Neural progenitor cell (in vitro differentiated cells): ENCODE measurements at regions not wholly inside any gene's neighbourhood (a gene's known extent, or its start where the extent isn't known, plus 50 kb on each side); places are given as distances from the start of the nearest gene placed in this dataset.

ENCODE experiments used
- DNase-seq: peaks from one replicate; pipeline ENCODE4 v3.0.0-alpha.2; 2016; ENCODE audit warnings: low spot score
- H2AFZ ChIP-seq: fragments of 200-600 bp; sonication (generic); replicated peaks from 2 replicates; pipeline ENCODE4 v1.6.1; 2016; ENCODE audit warnings: antibody characterized with exemption
- H3F3A ChIP-seq: fragments of 200-600 bp; sonication (generic); 2 replicates; pipeline ENCODE4 v1.6.1; 2016; ENCODE audit warnings: antibody characterized with exemption, low read depth
- H3K27ac ChIP-seq: fragments of 200-600 bp; sonication (generic); 2 replicates; pipeline ENCODE4 v1.5.1; 2016; ENCODE audit warnings: mild to moderate bottlenecking
- H3K27me3 ChIP-seq: fragments of 200-600 bp; sonication (generic); 2 replicates; pipeline ENCODE4 v1.6.1; 2016; ENCODE audit warnings: mild to moderate bottlenecking, moderate library complexity
- H3K36me3 ChIP-seq: fragments of 200-600 bp; sonication (generic); 2 replicates; pipeline ENCODE4 v1.5.1; 2016
- H3K4me1 ChIP-seq: fragments of 200-600 bp; sonication (generic); 2 replicates; pipeline ENCODE4 v1.6.1; 2016; ENCODE audit warnings: mixed run types
- H3K4me2 ChIP-seq: fragments of 200-600 bp; sonication (generic); 2 replicates; pipeline ENCODE4 v1.6.1; 2016
- H3K4me3 ChIP-seq: fragments of 200-600 bp; sonication (generic); 2 replicates; pipeline ENCODE4 v1.5.1; 2016
- H3K79me2 ChIP-seq: fragments of 200-600 bp; sonication (generic); 2 replicates; pipeline ENCODE4 v1.6.1; 2016; ENCODE audit warnings: low read depth
- H3K9ac ChIP-seq: fragments of 200-600 bp; sonication (generic); 2 replicates; pipeline ENCODE4 v1.6.1; 2016
- H3K9me3 ChIP-seq: fragments of 200-600 bp; sonication (generic); 2 replicates; pipeline ENCODE4 v1.5.1; 2016; ENCODE audit warnings: low read depth
- H4K20me1 ChIP-seq: fragments of 200-600 bp; sonication (generic); 2 replicates; pipeline ENCODE4 v1.6.1; 2016; ENCODE audit warnings: low read depth
- H3K27ac Mint-ChIP-seq: 3 replicates; pipeline ENCODE4 v1.8.0; 2021; ENCODE audit warnings: mixed read lengths
- H3K27me3 Mint-ChIP-seq: 2 replicates; pipeline ENCODE4 v1.8.0; 2022; ENCODE audit warnings: low read depth, mild to moderate bottlenecking, inconsistent platforms, moderate library complexity, mixed read lengths; ENCODE audit not compliant: insufficient read depth
- H3K36me3 Mint-ChIP-seq: 3 replicates; pipeline ENCODE4 v1.8.0; 2021; ENCODE audit warnings: mixed read lengths
- H3K4me1 Mint-ChIP-seq: 3 replicates; pipeline ENCODE4 v1.8.0; 2021; ENCODE audit warnings: mixed read lengths
- H3K4me3 Mint-ChIP-seq: 3 replicates; pipeline ENCODE4 v1.8.0; 2021; ENCODE audit warnings: mild to moderate bottlenecking, moderate library complexity, mixed read lengths
- H3K9me3 Mint-ChIP-seq: 3 replicates; pipeline ENCODE4 v1.8.0; 2020; ENCODE audit warnings: mixed read lengths
- EZH2 ChIP-seq: fragments of 200-600 bp; sonication (generic); IDR thresholded peaks from 2 replicates; pipeline ENCODE4 v1.6.1; 2017; ENCODE audit warnings: antibody characterized with exemption, mild to moderate bottlenecking, moderate library complexity
- EZH2phosphoT487 ChIP-seq: fragments of 200-600 bp; sonication (generic); IDR thresholded peaks from 2 replicates; pipeline ENCODE4 v1.6.1; 2017; ENCODE audit warnings: antibody characterized with exemption
- TF ChIP-seq, protein P1 (sequence below): fragments of 200-600 bp; sonication (generic); IDR thresholded peaks from 2 replicates; pipeline ENCODE4 v1.5.1; 2017; ENCODE audit warnings: antibody characterized with exemption, mild to moderate bottlenecking

DNA sequence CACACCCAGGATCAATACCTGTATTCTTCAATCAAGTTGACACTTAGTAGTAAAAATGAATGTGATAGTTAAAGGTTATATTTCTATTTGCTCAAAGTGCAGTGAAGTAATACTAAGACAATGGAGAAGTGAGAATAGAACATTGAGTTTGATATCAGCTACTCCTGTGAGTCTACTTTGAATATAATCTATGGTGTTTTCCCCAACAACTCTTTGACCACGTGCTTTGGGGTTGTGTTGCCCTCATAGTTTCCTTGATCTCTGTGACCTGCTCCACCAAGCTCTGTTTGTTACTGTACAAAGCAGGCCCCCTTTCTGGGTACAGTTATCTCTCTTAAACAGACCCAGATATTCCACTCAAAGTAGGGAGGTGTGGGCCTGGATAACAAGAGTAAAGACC, 222.9 kb downstream of the GALR1 start:
- Histone ChIP-seq H3K4me2 (no peak overlapping the region), H3K4me1 (peaks cover 13% of the 10 kb centered on the region), H3K79me2 (no peaks in the 10 kb centered on the region), H3K4me3 (no peak overlapping the region), H3F3A (no peaks in the 10 kb centered on the region), H4K20me1 (peaks cover 6% of the 10 kb centered on the region), H3K9me3 (no peaks in the 10 kb centered on the region), H3K27me3 (no peaks in the 10 kb centered on the region), H3K27ac (no peak overlapping the region), H3K36me3 (no peaks in the 10 kb centered on the region), H3K9ac (no peak overlapping the region), H2AFZ (no peak overlapping the region)
- Mint-ChIP-seq H3K9me3 (no peaks in the 10 kb centered on the region), H3K36me3 (no peaks in the 10 kb centered on the region), H3K27ac (no peak overlapping the region), H3K4me1 (peaks cover 4% of the 10 kb centered on the region), H3K4me3 (no peak overlapping the region), H3K27me3 (no peaks in the 10 kb centered on the region)
- TF ChIP-seq EZH2 (no peak), EZH2phosphoT487 (no peak)
- TF ChIP-seq, protein P1, sequence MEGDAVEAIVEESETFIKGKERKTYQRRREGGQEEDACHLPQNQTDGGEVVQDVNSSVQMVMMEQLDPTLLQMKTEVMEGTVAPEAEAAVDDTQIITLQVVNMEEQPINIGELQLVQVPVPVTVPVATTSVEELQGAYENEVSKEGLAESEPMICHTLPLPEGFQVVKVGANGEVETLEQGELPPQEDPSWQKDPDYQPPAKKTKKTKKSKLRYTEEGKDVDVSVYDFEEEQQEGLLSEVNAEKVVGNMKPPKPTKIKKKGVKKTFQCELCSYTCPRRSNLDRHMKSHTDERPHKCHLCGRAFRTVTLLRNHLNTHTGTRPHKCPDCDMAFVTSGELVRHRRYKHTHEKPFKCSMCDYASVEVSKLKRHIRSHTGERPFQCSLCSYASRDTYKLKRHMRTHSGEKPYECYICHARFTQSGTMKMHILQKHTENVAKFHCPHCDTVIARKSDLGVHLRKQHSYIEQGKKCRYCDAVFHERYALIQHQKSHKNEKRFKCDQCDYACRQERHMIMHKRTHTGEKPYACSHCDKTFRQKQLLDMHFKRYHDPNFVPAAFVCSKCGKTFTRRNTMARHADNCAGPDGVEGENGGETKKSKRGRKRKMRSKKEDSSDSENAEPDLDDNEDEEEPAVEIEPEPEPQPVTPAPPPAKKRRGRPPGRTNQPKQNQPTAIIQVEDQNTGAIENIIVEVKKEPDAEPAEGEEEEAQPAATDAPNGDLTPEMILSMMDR = no peak
- DNase-seq = no peak

DNA sequence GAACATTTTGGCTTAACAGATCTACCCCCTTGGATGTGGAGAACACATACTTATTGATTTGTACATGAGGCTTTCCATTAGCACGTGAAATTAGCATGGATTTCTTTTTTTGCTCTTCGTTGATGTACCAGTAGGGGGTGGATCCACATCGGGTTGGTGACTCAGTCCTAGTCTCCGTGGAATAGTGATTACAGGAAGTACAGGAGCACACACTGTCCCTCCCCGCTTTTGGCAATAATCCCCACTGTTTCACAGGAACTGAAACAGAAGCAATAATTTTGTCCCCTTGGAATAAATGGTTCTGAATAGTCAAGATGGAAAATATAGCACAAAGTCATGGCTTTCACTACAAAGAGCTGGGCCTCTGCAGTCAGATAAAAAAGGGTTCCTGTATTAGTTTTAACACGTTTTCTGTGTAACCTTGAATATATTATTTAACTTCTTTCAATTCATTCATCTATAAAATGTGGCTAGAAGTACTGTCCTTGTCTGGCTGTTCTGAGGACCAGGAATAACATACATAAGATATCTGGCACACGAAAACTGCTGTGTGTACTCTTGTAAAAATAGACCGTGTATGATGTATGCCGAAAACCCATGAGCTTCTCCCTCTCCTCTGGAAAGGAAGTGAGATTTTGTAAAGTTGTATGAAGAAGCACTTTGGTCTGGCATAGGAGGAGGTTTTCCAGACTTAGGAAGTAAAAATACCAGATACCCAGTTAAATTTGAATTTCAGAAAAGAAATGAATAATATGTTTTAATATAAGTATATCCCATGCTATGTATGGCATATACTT, 229.2 kb downstream of the GALR1 start:
- H2AFZ ChIP-seq = no peak overlapping the region
- H3K27ac ChIP-seq = no peak overlapping the region
- no peaks in the 10 kb centered on the region for H3F3A ChIP-seq
- H4K20me1 ChIP-seq = no peaks in the 10 kb centered on the region
- TF ChIP-seq EZH2phosphoT487 = no peak
- no peak for TF ChIP-seq EZH2
- TF ChIP-seq, protein P1 = peak; percentile 14
- no peak for DNase-seq
- Mint-ChIP-seq H3K4me3 (no peak overlapping the region), H3K27me3 (no peaks in the 10 kb centered on the region), H3K27ac (no peak overlapping the region), H3K36me3 (no peaks in the 10 kb centered on the region), H3K9me3 (no peaks in the 10 kb centered on the region), H3K4me1 (no peaks in the 10 kb centered on the region)
- no peak overlapping the region for H3K4me2 ChIP-seq
- H3K79me2 ChIP-seq = no peaks in the 10 kb centered on the region
- no peaks in the 10 kb centered on the region for H3K9me3 ChIP-seq
- no peak overlapping the region for H3K9ac ChIP-seq
- no peaks in the 10 kb centered on the region for H3K4me1 ChIP-seq
- H3K4me3 ChIP-seq = no peak overlapping the region
- H3K36me3 ChIP-seq = no peaks in the 10 kb centered on the region
- no peaks in the 10 kb centered on the region for H3K27me3 ChIP-seq

DNA sequence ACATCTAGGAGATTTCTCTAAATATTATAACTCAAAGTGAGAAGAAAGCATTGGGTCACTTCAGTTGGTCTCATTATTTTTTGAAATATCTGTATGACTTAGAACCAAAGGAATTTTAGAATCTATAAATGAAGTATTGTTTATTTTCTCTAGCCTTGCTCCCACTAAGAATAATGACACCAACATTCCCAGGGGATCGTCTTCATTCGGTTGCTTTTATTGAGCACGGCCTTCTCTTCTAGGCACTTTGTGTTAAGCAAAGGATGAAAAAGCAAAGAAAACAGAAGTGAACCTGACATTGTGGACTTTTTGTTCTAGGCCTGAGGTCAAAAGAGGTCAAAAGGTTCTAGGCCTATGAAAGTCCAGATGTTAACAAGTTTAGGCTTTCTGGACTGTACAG, 231.9 kb downstream of the GALR1 start:
- no peak for TF ChIP-seq EZH2
- TF ChIP-seq, protein P1 = no peak
- no peak for TF ChIP-seq EZH2phosphoT487
- Histone ChIP-seq H3K27me3 (no peaks in the 10 kb centered on the region), H3K36me3 (no peaks in the 10 kb centered on the region)

More for the DNA sequence above, 231.9 kb downstream of the GALR1 start:
- H3K4me3 Mint-ChIP-seq = no peak overlapping the region
- H3K4me3 ChIP-seq = no peak overlapping the region
- no peak overlapping the region for H3K27ac Mint-ChIP-seq
- no peaks in the 10 kb centered on the region for H4K20me1 ChIP-seq
- H3K4me1 ChIP-seq = no peaks in the 10 kb centered on the region
- H3K9me3 ChIP-seq = no peaks in the 10 kb centered on the region
- no peak for DNase-seq
- H3K4me2 ChIP-seq = no peak overlapping the region
- H3K27me3 Mint-ChIP-seq = no peaks in the 10 kb centered on the region
- peaks cover 2% of the 10 kb centered on the region for H3K9me3 Mint-ChIP-seq
- no peak overlapping the region for H3K27ac ChIP-seq
- H3F3A ChIP-seq = no peaks in the 10 kb centered on the region
- H2AFZ ChIP-seq = no peak overlapping the region
- H3K4me1 Mint-ChIP-seq = no peaks in the 10 kb centered on the region
- no peak overlapping the region for H3K9ac ChIP-seq
- H3K36me3 Mint-ChIP-seq = no peaks in the 10 kb centered on the region
- no peaks in the 10 kb centered on the region for H3K79me2 ChIP-seq
